ENCODE measurements at regions not wholly inside any gene's neighbourhood (a gene's known extent, or its start where the extent isn't known, plus 50 kb on each side); places are given as distances from the start of the nearest gene placed in this dataset.
"Not testable (repeated sequence)": the region's sequence is repeated elsewhere in the genome, so short reads cannot be mapped to it uniquely, and the experiment has no call there.

- no peak for DNase-seq (ENCODE audit: low spot score)
Measured at GRCh38 chr4:167838686-167839085, 253.7 kb upstream of the ANXA10 start.

GRCh38 chr4:167842487-167842886 is 249.8 kb upstream of the ANXA10 start:
- no peak for DNase-seq (ENCODE audit: low spot score)

- DNase-seq (ENCODE audit: low spot score) = no peak
Measured at GRCh38 chr4:167854881-167855280, 237.5 kb upstream of the ANXA10 start.

DNA sequence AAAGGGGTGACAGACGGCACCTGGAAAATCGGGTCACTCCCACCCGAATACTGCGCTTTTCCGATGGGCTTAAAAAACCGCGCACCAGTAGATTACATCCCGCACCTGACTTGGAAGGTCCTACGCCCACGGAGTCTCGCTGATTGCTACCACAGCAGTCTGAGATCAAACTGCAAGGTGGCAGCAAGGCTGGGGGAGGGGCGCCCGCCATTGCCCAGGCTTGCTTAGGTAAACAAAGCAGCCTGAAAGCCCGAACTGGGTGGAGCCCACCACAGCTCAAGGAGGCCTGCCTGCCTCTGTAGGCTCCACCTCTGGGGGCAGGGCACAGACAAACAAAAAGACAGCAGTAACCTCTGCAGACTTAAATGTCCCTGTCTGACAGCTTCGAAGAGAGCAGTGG is 234.2 kb upstream of the ANXA10 start:
- not testable (repeated sequence) for DNase-seq (ENCODE audit: low spot score)

- DNase-seq (ENCODE audit: low spot score) = no peak
Measured at GRCh38 chr4:167867191-167867590, 225.1 kb upstream of the ANXA10 start.

GRCh38 chr4:167868163-167868562 is 224.2 kb upstream of the ANXA10 start:
- DNase-seq (ENCODE audit: low spot score) = no peak

DNA sequence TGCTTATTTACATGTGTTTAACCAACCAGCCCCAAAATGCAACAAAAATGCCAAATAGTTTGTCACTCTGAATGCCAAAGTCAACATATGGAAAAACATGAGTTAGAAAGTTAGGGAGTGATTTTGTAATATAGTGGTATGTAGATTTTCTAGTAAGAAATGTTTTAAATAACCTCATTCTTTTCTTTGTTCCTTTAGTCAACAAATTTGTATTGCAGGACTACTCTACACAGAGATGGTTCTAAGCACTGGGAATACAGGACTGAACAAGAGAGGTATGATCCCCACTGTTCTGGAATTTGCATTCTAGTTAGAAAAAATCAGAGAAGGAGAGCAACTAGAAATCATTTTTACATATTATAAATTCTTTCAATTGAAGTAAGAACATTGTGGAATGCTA is 218.8 kb upstream of the ANXA10 start:
- no peak for DNase-seq (ENCODE audit: low spot score)

DNA sequence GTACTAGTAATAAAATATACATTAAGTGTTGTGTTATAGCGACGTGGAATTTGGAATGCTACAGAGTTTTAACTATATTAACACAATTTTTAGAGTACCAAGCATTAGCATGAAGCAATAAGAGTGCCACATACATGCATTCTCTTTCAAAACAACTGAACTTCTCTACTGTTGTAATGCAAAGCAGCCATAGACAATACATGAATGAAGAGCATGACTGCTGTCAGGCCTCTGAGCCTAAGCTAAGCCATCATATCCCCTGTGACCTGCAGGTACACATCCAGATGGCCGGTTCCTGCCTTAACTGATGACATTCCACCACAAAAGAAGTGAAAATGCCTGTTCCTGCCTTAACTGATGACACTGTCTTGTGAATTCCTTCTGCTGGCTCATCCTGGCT is 216.2 kb upstream of the ANXA10 start:
- DNase-seq (ENCODE audit: low spot score) = not testable (repeated sequence)

DNA sequence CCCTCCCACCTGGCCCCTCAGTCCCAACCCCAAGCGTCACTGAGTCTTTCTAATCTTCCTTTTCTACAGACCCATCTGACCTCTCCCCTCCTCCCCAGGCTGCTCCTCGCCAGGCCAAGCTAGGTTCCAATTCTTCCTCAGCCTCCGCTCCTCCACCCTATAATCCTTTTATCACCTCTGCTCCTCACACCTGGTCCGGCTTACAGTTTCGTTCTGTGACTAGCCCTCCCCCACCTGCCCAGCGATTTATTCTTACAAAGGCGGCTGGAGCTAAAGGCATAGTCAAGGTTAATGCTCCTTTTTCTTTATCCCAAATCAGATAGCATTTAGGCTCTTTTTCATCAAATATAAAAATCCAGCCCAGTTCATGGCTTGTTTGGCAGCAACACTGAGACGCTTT is 214.5 kb upstream of the ANXA10 start:
- DNase-seq (ENCODE audit: low spot score) = not testable (repeated sequence)

DNA sequence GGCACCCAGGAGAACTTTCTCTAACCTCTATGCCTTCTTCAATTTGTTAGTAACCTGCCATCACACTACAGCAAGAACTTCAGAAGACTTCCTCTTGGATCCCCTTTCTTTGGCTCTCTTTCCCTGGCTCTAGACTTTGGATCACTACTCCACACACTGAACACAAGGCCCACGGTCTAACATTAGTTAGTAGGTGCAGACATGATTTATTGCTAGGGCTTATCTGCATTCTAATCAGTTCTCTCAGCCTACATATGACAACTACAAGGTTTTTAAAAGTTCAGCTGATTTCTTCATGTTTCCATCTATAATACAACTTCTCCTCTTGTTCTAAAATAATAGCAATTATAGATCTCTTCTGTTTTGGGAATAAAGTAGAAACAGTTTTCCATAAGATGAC is 209.1 kb upstream of the ANXA10 start:
- no peak for DNase-seq (ENCODE audit: low spot score)

DNA sequence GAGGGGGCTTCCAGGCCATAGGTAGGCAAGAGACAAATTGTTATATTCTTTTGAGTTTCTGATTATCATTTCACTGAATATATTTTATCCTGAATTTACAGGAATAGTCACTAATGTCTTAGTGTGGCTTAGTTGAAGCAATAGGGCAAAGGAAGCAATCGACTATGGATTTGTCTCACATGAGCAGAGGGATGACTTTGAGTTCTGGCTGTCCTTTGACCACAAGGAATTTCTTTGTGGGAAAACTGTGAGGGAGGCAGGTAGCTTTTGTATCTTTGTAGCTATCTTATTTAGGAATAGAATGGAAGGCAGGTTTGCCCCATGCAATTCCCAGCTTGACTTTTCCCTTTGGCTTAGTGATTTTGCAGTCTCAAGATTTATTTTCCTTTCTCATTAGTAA is 207.3 kb upstream of the ANXA10 start:
- DNase-seq (ENCODE audit: low spot score) = no peak

DNA sequence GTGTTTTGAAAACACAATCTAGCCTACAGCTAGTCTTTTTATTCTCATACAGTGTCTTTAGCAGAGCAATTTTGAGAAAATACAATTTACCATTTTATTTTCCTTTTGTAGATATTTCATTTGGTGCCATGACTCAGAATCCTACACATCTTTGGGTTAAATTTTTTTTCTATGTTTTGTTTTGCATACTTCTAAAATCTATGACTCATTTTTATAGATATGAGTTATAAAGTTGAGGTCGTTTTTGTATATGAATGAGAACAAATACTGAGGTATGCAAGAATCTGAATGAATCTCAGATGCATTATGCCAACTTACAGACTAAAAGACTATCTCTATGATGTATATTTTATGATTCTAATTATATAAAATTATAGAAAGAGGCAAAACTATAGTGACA is 206.5 kb upstream of the ANXA10 start:
- no peak for DNase-seq (ENCODE audit: low spot score)

GRCh38 chr4:167887726-167888125 is 204.6 kb upstream of the ANXA10 start:
- no peak for DNase-seq (ENCODE audit: low spot score)

DNA sequence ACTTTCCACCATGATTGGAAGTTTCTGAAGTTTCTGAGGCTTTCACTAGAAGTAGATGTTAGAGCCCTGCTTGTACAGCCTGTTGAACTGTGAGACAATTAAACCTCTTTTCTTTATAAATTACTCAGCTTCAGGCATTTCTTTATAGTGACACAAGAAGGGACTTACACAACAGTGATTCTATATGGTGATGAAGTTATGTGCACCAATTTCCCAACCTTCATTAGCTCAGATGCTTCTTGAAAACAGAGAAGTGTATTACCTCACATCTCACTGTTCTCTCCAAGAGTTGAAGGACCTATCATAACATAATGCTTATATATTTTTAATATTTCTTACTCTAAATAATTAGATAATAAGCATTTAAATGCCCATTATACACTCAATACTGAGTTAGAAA is 202.1 kb upstream of the ANXA10 start:
- no peak for DNase-seq (ENCODE audit: low spot score)

DNA sequence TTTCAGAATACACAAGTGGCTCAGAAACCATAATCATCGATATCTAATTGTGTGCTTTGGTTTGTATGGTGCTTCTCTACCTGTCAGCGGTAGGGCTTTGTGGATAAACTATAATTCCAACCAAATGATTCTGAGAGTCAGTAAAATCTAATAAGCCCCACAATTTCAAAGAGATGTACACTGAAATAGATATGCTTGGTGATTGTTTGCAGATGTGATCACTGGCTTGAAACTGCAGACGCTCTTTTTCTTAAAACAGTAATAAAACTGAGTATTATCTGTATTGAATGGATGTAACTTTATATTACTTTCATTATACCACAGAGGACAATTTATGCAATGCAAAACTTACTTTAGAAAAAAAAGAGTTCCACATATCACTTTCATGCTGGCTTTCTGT is 198.8 kb upstream of the ANXA10 start:
- no peak for DNase-seq (ENCODE audit: low spot score)

DNA sequence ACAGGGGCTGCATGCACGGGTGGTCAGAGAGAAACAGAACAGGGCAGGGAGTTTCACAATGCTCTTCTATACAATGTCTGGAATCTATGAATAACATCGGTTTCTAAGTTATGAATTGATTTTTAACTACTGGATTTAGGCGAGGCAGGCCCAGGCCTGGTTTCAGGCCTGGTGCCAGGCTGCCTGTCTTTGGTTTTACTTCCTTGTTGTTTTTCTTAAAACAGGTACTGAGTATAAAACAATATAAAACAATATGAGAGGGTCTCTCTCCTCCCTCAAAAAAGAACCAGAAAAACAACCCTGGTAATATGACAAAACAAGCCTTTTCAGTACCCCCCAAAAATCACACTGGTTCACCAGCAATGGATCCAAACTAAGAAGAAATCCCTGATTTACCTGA is 196.1 kb upstream of the ANXA10 start:
- not testable (repeated sequence) for DNase-seq (ENCODE audit: low spot score)

DNA sequence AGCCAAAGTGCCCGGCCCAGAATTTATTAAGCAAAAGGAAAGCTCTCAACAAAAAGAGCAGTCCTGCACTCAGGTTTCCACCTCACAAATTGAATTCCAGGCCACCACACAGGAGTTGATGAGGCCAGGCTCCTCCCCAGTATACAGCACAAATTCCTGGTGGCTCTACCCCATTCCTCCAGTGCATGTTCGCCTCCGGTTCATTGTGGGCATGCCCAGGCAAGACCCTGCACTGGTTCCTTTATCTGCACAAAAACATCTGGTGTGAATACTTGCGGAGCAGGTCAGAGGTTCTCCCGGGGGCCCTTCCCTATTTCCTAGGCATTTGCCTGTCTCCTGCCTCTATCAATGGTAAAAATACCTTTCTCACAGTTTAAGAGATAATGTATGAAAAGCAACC is 195.2 kb upstream of the ANXA10 start:
- DNase-seq (ENCODE audit: low spot score) = peak; percentile 15

- no peak for DNase-seq (ENCODE audit: low spot score)
Measured at GRCh38 chr4:167903291-167903721, 189.0 kb upstream of the ANXA10 start.

DNA sequence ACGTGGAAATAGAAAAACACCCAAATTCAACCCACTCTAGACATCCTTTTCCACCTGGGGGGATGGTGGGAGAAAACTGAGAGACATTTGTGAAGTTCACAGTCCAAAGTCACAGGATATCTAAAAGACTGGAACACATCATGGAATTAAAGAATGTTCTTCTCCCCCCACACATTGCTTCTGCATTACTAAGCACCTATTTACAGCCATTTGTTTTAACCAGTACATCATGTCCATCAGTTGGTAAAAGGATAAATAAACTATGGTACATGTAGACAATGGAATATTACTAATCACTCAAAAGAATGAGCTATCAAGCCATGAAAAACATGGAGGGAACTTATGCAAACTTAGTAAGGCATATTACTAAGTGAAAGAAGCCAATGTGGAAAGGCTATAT is 185.5 kb upstream of the ANXA10 start:
- DNase-seq (ENCODE audit: low spot score) = no peak

GRCh38 chr4:167908816-167909215 is 183.5 kb upstream of the ANXA10 start:
- DNase-seq (ENCODE audit: low spot score) = no peak

DNA sequence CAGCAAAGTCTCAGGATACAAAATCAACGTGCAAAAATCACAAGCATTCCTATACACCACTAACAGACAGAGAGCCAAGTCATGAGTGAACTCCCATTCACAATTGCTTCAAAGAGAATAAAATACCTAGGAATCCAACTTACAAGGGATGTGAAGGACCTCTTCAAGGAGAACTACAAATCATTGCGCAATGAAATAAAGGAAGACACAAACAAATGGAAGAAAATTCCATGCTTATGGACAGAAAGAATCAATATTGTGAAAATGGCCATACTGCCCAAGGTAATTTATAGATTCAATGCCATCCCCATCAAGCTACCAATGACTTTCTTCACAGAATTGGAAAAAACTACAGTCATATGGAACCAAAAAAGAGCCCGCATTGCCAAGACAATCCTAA is 179.8 kb upstream of the ANXA10 start:
- DNase-seq (ENCODE audit: low spot score) = not testable (repeated sequence)

DNA sequence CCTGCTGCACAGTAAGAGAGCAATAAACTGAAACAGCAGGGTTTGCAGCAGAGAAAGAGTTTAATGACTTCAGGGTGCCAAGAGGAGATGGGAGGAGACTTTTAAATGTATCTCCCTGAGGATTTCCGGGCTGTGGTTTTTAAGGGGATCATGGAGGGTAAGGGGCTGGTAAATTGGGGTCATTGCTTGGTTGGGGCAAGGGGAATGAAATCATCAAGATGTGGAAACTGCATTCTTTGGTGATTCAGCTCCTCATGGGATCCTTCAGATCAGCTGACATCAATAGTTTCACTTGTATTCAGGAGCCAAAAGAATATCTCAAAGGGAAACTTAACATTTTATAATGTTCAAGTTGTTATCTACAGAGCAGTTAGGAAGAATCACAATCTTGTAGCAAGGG is 174.3 kb upstream of the ANXA10 start:
- DNase-seq (ENCODE audit: low spot score) = no peak

DNA sequence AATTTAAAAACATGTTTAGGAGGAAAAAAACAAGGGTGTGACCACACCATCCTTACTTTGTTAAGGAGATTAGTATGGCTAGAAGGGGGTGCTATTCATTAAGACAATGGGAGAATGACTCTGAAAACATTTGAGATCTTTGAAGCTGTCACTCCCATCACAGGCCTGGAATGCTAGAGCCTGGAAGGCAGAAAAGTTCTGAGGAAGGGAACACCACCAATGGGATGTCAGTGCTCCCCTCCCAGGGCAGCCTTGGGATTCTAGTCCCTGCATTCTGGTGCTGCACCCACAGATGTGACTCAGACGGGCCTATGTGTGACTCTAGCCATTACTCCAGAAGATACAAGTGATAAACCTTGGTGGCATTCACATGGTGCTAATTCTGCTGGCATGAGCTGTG is 162.2 kb upstream of the ANXA10 start:
- no peak for DNase-seq (ENCODE audit: low spot score)

DNA sequence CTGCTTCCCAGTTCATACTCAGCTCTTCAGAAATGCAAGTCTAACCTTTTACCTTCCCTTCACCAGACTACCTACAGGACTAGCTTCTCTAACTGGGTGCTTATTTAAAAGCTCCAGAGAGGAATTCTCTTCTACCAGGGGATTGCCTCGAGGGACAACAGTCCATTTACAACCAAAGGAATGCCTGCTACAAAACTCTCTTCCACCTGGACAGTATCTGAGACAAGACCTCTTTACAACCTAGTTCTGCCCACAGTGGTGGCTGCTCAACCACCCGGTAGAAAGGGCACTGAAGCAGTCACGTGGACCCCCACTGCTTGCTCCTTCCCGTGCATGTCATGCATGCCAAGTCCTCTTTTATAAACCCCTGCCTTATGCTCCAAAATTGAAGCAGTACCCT is 158.1 kb upstream of the ANXA10 start:
- DNase-seq (ENCODE audit: low spot score) = no peak

All from D341Med (cell line).